HEK293 (cell line): ENCODE measurements at regions not wholly inside any gene's neighbourhood (a gene's known extent, or its start where the extent isn't known, plus 50 kb on each side); places are given as distances from the start of the nearest gene placed in this dataset.

ENCODE experiments used
- CTCF ChIA-PET: fragments of 350-600 bp; formaldehyde crosslinking; extraction: SDS; loops from one replicate; lab custom pipeline; 2021; ENCODE audit warnings: antibody characterized with exemption; lab: Yijun Ruan, JAX
- POLR2A ChIA-PET: fragments of 300-600 bp; formaldehyde crosslinking; extraction: SDS; loops from one replicate; lab custom pipeline; 2020; ENCODE audit warnings: antibody characterized with exemption, inconsistent platforms; lab: Yijun Ruan, JAX
- H3K27ac ChIP-seq: fragments of 200-500 bp; sonication (Bioruptor generic); 2 replicates; pipeline ENCODE4 v1.5.1; 2014; ENCODE audit warnings: low read depth, low read length, control low read depth, inconsistent platforms; ENCODE audit errors: extremely low read depth
- H3K36me3 ChIP-seq, 2 experiments: fragments of 200-500 bp in 1 of 2; sonication (Bioruptor generic) in 1 of 2; 1 replicate in 1 of 2; 2 replicates in 1 of 2; pipeline ENCODE4 v1.5.1; 2014 to 2017; ENCODE audit warnings: inconsistent platforms in 2 of 2, low read length in 2 of 2; ENCODE audit not compliant: control insufficient read depth in 2 of 2, insufficient read depth in 1 of 2
- H3K4me1 ChIP-seq: fragments of 200-500 bp; sonication (Bioruptor generic); 2 replicates; pipeline ENCODE4 v1.5.1; 2014; ENCODE audit warnings: mild to moderate bottlenecking, low read length, inconsistent platforms; ENCODE audit not compliant: control insufficient read depth, insufficient read depth
- H3K4me3 ChIP-seq: 2 replicates; pipeline ENCODE4 v1.5.1; 2011; ENCODE audit warnings: low read depth, mild to moderate bottlenecking, control low read depth, low read length, moderate library complexity
- H3K9me3 ChIP-seq: fragments of 200-500 bp; sonication (Bioruptor generic); 2 replicates; pipeline ENCODE4 v1.5.1; 2014; ENCODE audit warnings: low read depth, low read length, inconsistent platforms; ENCODE audit not compliant: control insufficient read depth, insufficient read depth
- GLI2 ChIP-seq: fragments of 450-650 bp; formaldehyde crosslinking; IDR thresholded peaks from 2 replicates; pipeline ENCODE4; 2017; ENCODE audit warnings: missing biosample characterization, missing genetic modification characterization, low read depth, borderline replicate concordance
- GLIS2 ChIP-seq: fragments of 450-650 bp; formaldehyde crosslinking; IDR thresholded peaks from 2 replicates; pipeline ENCODE4 v1.5.1; 2016; ENCODE audit warnings: missing biosample characterization, missing genetic modification characterization
- PRDM10 ChIP-seq: fragments of 450-650 bp; formaldehyde crosslinking; IDR thresholded peaks from 2 replicates; pipeline ENCODE4 v1.5.1; 2016; ENCODE audit warnings: missing biosample characterization, missing genetic modification characterization
- ZBTB17 ChIP-seq: fragments of 450-650 bp; formaldehyde crosslinking; IDR thresholded peaks from 2 replicates; pipeline ENCODE4 v1.5.1; 2016; ENCODE audit warnings: missing biosample characterization, missing genetic modification characterization
- ZBTB21 ChIP-seq: fragments of 450-650 bp; formaldehyde crosslinking; IDR thresholded peaks from 2 replicates; pipeline ENCODE4 v1.5.1; 2017; ENCODE audit warnings: missing biosample characterization, missing genetic modification characterization
- ZBTB44 ChIP-seq: fragments of 450-650 bp; IDR thresholded peaks from 2 replicates; pipeline ENCODE4 v1.5.1; 2018; ENCODE audit warnings: missing biosample characterization, mild to moderate bottlenecking, missing genetic modification characterization
- ZFP3 ChIP-seq: fragments of 450-650 bp; formaldehyde crosslinking; IDR thresholded peaks from 2 replicates; pipeline ENCODE4 v1.5.1; 2016; ENCODE audit warnings: low read depth, missing biosample characterization, missing genetic modification characterization
- ZNF221 ChIP-seq: fragments of 450-650 bp; formaldehyde crosslinking; IDR thresholded peaks from 2 replicates; pipeline ENCODE4 v1.5.1; 2017; ENCODE audit warnings: missing biosample characterization, missing genetic modification characterization, borderline replicate concordance
- ZNF292 ChIP-seq: fragments of 450-650 bp; formaldehyde crosslinking; IDR thresholded peaks from 2 replicates; pipeline ENCODE4 v1.5.1; 2016; ENCODE audit warnings: low read depth, missing biosample characterization, missing genetic modification characterization, borderline replicate concordance
- ZNF501 ChIP-seq: fragments of 450-650 bp; formaldehyde crosslinking; IDR thresholded peaks from 2 replicates; pipeline ENCODE4 v1.5.1; 2016; ENCODE audit warnings: missing biosample characterization, missing genetic modification characterization
- ZNF529 ChIP-seq: fragments of 450-650 bp; formaldehyde crosslinking; IDR thresholded peaks from 2 replicates; pipeline ENCODE4 v1.5.1; 2017; ENCODE audit warnings: missing genetic modification characterization, missing biosample characterization; ENCODE audit not compliant: insufficient replicate concordance
- ZNF621 ChIP-seq: fragments of 450-650 bp; formaldehyde crosslinking; IDR thresholded peaks from 2 replicates; pipeline ENCODE4 v1.5.1; 2017; ENCODE audit warnings: missing biosample characterization, missing genetic modification characterization
- ZNF704 ChIP-seq: fragments of 450-650 bp; formaldehyde crosslinking; IDR thresholded peaks from 2 replicates; pipeline ENCODE4 v1.5.1; 2016; ENCODE audit warnings: missing biosample characterization, missing genetic modification characterization
- ZNF747 ChIP-seq: fragments of 450-650 bp; formaldehyde crosslinking; IDR thresholded peaks from 2 replicates; pipeline ENCODE4 v1.5.1; 2016; ENCODE audit warnings: missing biosample characterization, missing genetic modification characterization
- ZNF792 ChIP-seq: fragments of 450-650 bp; formaldehyde crosslinking; IDR thresholded peaks from 2 replicates; pipeline ENCODE4 v1.5.1; 2016; ENCODE audit warnings: missing biosample characterization, missing genetic modification characterization
- TF ChIP-seq, protein P1 (sequence below): fragments of 450-650 bp; formaldehyde crosslinking; IDR thresholded peaks from 2 replicates; pipeline ENCODE4 v1.5.1; 2016; ENCODE audit warnings: missing biosample characterization, missing genetic modification characterization
- TF ChIP-seq, protein P2 (sequence below): fragments of 450-650 bp; formaldehyde crosslinking; IDR thresholded peaks from 2 replicates; pipeline ENCODE4 v1.5.1; 2016; ENCODE audit warnings: missing biosample characterization, missing genetic modification characterization
- TF ChIP-seq, protein P3 (sequence below): fragments of 450-650 bp; formaldehyde crosslinking; IDR thresholded peaks from 2 replicates; pipeline ENCODE4 v1.5.1; 2016; ENCODE audit warnings: missing biosample characterization, missing genetic modification characterization
- TF ChIP-seq, protein P4 (sequence below): fragments of 450-650 bp; formaldehyde crosslinking; IDR thresholded peaks from 2 replicates; pipeline ENCODE4 v1.5.1; 2016; ENCODE audit warnings: missing biosample characterization, missing genetic modification characterization

- peak; percentile 85 for TF ChIP-seq PRDM10
- TF ChIP-seq ZNF292 (tag by site-specific recombination) = no peak
- TF ChIP-seq, protein P1, sequence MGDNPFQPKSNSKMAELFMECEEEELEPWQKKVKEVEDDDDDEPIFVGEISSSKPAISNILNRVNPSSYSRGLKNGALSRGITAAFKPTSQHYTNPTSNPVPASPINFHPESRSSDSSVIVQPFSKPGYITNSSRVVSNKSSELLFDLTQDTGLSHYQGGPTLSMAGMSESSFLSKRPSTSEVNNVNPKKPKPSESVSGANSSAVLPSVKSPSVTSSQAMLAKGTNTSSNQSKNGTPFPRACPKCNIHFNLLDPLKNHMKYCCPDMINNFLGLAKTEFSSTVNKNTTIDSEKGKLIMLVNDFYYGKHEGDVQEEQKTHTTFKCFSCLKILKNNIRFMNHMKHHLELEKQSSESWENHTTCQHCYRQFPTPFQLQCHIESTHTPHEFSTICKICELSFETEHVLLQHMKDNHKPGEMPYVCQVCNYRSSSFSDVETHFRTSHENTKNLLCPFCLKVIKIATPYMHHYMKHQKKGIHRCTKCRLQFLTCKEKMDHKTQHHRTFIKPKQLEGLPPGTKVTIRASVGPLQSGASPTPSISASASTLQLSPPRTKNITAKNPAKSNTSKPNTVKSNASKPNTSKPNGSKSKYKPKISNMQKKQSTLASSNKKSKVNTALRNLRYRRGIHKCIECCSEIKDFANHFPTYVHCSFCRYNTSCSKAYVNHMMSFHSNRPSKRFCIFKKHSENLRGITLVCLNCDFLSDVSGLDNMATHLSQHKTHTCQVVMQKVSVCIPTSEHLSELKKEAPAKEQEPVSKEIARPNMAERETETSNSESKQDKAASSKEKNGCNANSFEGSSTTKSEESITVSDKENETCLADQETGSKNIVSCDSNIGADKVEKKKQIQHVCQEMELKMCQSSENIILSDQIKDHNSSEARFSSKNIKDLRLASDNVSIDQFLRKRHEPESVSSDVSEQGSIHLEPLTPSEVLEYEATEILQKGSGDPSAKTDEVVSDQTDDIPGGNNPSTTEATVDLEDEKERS = 0 out of 2 replicates have a peak, but pooled peaks have one; percentile 23
- TF ChIP-seq ZBTB21 (tag by site-specific recombination) = peak; percentile 43; the same call in 1 of the 2 replicates
- no peak for TF ChIP-seq ZNF747 (tag by site-specific recombination)
- peak; percentile 76 for TF ChIP-seq ZBTB17 (tag by site-specific recombination)
Measured at GRCh38 chr22:27113211-27113635, 455.8 kb downstream of the MIAT start (continued).

DNA sequence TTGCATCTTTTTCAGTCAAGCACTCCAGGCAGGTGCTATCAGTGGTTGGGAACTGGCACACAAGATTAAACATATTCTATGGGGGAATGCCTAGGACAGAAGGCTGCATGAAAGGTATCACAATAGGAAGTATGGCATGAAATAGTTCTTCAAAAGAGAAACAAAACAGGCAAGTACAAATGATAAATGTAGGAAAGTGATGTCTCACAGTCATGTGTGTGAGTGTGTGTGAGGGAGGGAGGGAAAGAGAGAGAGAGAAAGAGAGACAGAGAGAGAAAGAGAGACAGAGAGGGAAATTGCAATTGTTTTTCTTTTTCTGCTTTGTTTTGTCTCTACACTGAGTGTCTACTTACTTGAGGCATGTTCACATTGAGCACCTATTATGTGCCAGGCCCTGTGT, 456.3 kb downstream of the MIAT start:
- Histone ChIP-seq H3K4me3 (no peak overlapping the region), H3K4me1 (peaks cover 8% of the 10 kb centered on the region), H3K9me3 (no peaks in the 10 kb centered on the region), H3K36me3 (no peaks in the 10 kb centered on the region), H3K27ac (no peak overlapping the region)
- ChIA-PET POLR2A (interaction anchor here (1.2 to 1.5 kb wide), 2 partner anchors 21 to 126 kb away, joined by 3 to 5 read pairs; no protein-coding TSS in a partner anchor), CTCF (no interaction called here)
- TF ChIP-seq ZNF704 (tag by site-specific recombination) = no peak
- no peak for TF ChIP-seq ZNF529 (tag by site-specific recombination)
- no peak for TF ChIP-seq ZNF221
- TF ChIP-seq, protein P2, sequence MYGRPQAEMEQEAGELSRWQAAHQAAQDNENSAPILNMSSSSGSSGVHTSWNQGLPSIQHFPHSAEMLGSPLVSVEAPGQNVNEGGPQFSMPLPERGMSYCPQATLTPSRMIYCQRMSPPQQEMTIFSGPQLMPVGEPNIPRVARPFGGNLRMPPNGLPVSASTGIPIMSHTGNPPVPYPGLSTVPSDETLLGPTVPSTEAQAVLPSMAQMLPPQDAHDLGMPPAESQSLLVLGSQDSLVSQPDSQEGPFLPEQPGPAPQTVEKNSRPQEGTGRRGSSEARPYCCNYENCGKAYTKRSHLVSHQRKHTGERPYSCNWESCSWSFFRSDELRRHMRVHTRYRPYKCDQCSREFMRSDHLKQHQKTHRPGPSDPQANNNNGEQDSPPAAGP (tag by site-specific recombination) = no peak
- no peak for TF ChIP-seq ZFP3 (tag by site-specific recombination)
- no peak for TF ChIP-seq ZNF621 (tag by site-specific recombination)
- TF ChIP-seq, protein P3, sequence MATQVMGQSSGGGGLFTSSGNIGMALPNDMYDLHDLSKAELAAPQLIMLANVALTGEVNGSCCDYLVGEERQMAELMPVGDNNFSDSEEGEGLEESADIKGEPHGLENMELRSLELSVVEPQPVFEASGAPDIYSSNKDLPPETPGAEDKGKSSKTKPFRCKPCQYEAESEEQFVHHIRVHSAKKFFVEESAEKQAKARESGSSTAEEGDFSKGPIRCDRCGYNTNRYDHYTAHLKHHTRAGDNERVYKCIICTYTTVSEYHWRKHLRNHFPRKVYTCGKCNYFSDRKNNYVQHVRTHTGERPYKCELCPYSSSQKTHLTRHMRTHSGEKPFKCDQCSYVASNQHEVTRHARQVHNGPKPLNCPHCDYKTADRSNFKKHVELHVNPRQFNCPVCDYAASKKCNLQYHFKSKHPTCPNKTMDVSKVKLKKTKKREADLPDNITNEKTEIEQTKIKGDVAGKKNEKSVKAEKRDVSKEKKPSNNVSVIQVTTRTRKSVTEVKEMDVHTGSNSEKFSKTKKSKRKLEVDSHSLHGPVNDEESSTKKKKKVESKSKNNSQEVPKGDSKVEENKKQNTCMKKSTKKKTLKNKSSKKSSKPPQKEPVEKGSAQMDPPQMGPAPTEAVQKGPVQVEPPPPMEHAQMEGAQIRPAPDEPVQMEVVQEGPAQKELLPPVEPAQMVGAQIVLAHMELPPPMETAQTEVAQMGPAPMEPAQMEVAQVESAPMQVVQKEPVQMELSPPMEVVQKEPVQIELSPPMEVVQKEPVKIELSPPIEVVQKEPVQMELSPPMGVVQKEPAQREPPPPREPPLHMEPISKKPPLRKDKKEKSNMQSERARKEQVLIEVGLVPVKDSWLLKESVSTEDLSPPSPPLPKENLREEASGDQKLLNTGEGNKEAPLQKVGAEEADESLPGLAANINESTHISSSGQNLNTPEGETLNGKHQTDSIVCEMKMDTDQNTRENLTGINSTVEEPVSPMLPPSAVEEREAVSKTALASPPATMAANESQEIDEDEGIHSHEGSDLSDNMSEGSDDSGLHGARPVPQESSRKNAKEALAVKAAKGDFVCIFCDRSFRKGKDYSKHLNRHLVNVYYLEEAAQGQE (tag by site-specific recombination) = no peak
- no peak for TF ChIP-seq ZNF792
- no peak for TF ChIP-seq ZNF501 (tag by site-specific recombination)
- no peak for TF ChIP-seq GLI2 (tag by site-specific recombination)
- TF ChIP-seq, protein P4, sequence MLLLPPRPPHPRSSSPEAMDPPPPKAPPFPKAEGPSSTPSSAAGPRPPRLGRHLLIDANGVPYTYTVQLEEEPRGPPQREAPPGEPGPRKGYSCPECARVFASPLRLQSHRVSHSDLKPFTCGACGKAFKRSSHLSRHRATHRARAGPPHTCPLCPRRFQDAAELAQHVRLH (tag by site-specific recombination) = no peak
- TF ChIP-seq GLIS2 (tag by site-specific recombination) = no peak
- no peak for TF ChIP-seq ZBTB44 (tag by site-specific recombination)
